ENCODE measurements at regions not wholly inside any gene's neighbourhood (a gene's known extent, or its start where the extent isn't known, plus 50 kb on each side); places are given as distances from the start of the nearest gene placed in this dataset.
"Not testable (repeated sequence)": the region's sequence is repeated elsewhere in the genome, so short reads cannot be mapped to it uniquely, and the experiment has no call there.

DNA sequence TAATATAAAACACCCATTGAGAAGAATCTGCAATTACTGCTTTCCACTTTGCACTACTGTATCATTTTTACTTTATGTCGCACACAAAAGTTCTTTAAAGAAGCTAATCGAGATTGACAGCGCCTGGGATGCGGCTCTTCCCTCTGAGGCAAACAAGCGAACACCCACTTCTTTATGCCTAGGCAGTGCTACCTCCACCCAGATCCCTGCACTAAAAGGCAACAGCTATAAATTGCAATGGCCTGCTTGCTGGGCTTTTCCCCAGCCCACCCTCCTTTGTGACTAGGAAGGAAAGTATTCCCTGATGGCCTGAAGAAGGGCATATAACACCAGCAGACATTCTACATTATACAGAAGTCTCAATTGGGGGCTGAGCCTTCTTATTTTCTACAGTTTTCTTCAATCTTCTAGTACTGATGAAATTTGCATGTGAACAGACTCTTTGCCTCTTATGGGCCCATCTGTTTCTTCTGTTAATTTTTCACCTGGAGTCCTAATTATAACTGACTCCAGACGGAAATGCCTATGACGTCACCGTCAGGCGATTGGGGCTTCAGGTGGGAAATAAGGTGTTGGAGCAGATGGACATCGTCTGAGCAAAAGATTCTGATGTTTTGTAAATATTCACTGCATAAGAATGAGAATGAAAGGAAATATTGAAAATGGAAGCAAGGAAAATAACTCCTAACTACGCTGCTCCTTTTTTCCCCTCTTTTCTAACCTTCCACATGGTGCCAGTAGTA is 138.9 kb upstream of the DCC start:
- in situ Hi-C loops (cut with HindIII; ENCODE audit: low pct_ligation_motif_present, low pct_unique_long_range_greater_than_20kb, low sequenced_read_pairs): no loop called here
- no peak for DNase-seq

DNA sequence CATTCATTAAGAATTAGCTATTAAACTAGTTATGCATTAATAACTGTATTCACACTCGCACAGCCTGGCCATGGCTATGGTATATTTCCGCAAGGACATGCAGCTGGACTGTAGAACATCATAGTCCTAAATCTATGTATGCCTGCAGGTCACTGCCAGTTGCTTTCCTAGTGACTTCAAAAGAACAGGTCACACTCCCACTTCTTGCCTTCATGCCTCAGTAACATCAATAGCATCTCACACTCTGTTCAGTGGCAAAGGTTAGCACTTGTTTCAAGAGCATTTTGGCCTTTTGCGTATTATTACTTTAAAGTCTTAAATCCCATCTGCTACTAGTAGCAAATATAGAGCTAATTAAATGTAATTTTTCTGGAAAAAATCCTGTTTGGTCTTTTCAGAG is 131.4 kb upstream of the DCC start:
- DNase-seq: no peak
- in situ Hi-C loops (cut with HindIII; ENCODE audit: low pct_ligation_motif_present, low pct_unique_long_range_greater_than_20kb, low sequenced_read_pairs): no loop called here

DNA sequence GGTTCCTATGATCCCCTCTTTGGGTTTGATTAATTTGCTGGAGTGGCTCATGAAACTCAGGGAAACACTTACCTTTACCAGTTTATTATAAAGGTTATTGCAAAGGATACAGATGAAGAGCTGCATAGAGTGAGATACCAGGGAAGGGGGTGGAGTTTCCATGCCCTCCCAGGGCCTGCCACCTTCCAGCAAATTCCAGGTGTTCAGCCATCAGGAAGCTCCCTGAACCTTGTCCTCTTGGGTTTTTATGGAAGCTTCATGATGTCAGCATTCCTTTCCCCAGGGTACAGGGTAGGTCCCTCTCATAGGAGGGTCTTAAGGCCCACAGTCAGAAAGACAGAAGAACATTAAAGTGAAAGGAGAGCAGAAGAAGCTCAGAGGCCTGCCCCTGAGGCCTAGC is 123.9 kb upstream of the DCC start:
- in situ Hi-C loops (cut with HindIII; ENCODE audit: low pct_ligation_motif_present, low pct_unique_long_range_greater_than_20kb, low sequenced_read_pairs): no loop called here
- no peak for DNase-seq

DNA sequence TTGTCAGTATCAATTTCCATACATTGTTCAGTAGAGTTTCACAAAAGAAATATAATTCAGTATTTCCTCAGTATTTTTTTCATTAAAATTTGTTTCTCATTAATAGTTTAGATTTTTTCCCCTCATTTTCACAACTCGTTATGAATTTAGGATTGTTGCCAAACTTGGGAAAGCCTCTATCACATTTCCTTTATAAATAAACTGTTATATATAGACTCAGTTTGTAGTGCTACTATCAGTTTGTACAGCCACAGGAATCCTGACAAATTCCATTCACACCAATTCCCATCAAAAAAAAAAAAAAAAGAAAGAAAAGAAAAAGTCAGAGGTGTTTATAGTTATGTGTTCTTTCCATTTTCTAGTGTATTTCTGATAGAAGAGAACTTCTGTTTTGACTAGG is 123.3 kb upstream of the DCC start:
- DNase-seq: no peak
- in situ Hi-C loops (cut with HindIII; ENCODE audit: low pct_ligation_motif_present, low pct_unique_long_range_greater_than_20kb, low sequenced_read_pairs): no loop called here

DNA sequence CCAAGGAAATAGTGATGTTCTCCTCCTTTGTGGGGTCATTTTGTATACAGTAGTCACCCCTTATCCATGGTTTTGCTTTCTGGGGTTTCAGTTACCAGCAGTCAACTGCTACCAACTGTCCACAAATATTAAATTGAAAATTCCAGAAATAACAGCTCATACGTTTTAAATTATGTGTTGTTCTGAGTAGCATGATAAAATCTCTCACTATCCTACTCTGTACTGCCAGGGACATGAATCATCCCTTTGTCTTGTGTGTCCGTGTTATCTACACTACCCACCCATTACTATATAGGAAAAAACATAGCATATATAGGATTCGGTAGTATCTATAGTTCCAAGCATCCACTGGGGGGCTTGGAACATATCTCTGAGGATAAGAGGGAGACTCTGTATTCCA is 120.9 kb upstream of the DCC start:
- in situ Hi-C loops (cut with HindIII; ENCODE audit: low pct_ligation_motif_present, low pct_unique_long_range_greater_than_20kb, low sequenced_read_pairs): no loop called here

DNA sequence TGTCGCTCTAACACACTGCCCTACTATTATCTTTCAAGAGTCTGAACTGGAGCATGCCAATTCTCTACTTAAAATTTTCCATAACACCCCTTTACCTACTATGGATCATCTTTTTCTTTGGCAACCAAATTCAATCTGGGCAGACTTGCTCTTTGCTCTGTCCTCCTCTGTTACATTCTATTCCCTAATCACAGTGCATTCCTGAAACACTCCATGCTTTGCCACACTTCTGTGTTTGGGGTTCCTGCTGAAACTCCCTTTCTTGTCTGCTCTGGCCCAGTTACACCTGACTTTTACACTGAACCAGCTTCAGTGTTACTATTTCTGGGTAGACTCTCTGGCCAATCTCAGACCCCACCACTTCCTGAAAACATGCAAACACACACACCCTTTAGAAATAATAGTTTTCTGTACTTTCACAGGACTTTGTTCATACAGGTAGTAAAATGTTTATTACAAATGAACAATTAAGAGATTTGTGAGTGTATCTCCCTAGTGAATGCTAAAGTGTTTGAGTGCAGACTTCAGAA is 119.9 kb upstream of the DCC start:
- in situ Hi-C loops (cut with HindIII; ENCODE audit: low pct_ligation_motif_present, low pct_unique_long_range_greater_than_20kb, low sequenced_read_pairs): no loop called here
- DNase-seq: no peak

More for the DNA sequence above, 120.9 kb upstream of the DCC start:
- DNase-seq: no peak

DNA sequence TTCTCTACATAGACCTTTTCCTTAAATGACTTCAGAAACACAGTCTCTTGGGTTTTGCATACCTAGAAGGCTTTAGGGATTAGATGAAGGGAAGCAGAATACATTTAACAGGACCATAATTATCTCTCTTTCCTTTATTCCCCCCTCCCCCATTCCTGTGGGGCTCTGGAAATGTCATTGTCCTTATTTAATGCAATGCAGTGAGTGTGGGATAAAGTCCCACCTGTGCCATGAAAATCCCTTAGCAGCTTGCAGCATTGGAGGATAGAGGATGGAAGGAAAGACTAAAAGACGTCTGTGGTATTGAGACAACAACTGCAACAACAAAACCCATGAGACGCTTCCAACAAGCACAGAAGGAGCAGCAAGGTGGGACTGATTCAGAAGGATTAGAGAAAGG is 117.8 kb upstream of the DCC start:
- no peak for DNase-seq
- in situ Hi-C loops (cut with HindIII; ENCODE audit: low pct_ligation_motif_present, low pct_unique_long_range_greater_than_20kb, low sequenced_read_pairs): no loop called here

DNA sequence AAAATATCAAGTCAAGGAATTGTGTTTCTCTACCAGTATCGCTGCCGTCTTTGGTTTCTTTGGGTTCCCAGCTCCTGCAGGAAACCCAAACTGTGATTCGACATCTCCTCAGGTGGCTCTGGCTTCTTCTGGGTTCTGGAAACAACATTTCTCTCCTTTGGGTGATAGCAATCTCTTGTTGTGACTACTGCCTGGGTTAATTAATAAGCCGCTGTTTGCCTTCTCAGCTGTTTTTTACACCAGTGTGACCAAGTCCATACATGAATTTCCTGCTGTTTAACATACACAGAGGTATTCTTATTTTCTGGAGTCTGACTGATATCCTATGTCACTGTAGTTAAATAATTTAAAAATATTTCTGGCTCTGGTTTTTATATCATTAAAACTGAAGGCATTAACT is 112.5 kb upstream of the DCC start:
- DNase-seq: no peak
- in situ Hi-C loops (cut with HindIII; ENCODE audit: low pct_ligation_motif_present, low pct_unique_long_range_greater_than_20kb, low sequenced_read_pairs): no loop called here

DNA sequence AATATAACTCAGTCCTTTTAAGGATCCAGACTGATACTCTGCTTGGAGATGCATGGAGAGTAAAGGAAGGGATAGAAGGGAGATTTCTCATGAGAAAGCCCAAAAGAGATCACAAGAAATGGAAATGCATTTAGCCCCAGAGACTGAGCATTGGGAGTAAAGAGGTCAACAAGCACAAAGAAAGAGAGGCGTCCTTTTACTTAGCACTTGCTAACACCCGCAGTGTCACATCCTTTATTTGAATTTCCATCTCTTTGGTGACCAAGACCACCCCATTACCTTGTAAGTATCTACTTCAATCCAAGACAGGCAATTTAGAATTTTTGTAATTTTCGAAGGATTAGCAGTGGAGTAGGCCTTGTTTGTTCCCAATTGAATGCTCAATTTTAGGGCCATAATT is 111.8 kb upstream of the DCC start:
- DNase-seq: no peak
- in situ Hi-C loops (cut with HindIII; ENCODE audit: low pct_ligation_motif_present, low pct_unique_long_range_greater_than_20kb, low sequenced_read_pairs): no loop called here

DNA sequence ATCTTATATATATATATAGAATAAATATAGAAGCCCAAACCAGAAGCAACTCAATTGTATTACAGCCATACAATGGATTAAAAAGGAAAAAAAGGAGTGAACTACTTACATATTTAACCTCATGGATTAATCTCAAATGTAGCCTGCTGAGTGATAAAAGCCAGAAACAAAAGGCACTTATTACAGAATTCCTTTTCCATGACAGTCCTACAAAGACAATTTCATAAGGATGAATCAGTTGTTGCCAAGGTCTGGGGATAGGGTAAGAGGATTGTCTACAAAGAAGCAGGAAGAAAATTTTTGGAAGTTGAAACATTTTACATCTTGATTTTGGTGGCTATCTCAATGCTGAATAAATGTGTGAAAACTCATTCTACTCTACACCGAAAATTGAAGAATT is 103.9 kb upstream of the DCC start:
- no peak for DNase-seq
- in situ Hi-C loops (cut with HindIII; ENCODE audit: low pct_ligation_motif_present, low pct_unique_long_range_greater_than_20kb, low sequenced_read_pairs): no loop called here

DNA sequence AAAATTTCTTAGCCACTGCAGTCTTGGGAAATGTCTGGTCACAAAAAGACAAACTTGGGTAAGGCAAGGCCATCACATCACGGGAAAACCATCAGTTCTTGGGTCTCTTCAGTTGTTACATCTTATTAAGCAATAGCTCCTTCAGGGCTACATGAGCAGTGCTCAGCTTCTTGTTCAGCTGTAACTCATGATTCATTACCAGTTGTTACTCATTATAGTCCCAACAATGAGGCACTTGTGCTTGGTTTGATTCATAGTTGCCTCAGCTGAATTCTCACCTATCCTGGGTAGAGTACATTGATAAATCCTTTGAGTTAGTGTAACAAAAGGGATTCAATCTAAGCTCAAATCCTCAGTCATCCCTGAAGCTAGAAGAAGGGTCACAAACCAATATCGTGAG is 102.4 kb upstream of the DCC start:
- in situ Hi-C loops (cut with HindIII; ENCODE audit: low pct_ligation_motif_present, low pct_unique_long_range_greater_than_20kb, low sequenced_read_pairs): no loop called here
- no peak for DNase-seq

DNA sequence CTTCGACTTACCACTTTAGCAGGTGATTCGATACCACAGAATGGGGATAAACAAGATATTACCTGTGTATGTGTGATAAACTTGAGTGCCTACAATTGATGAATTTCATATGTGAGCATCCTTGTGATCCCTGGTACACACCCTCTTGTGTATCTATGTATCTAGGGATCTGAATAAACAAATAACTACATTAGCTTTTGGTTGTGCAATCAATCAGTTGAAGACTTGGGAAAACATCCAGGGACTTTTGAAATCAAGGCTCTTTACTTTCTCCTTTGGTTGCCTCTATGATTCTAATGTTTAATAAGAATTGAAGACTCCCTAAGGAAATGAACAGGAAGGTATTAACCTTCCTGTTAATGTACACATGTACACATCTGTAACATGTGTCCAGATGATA is 97.3 kb upstream of the DCC start:
- no peak for DNase-seq
- in situ Hi-C loops (cut with HindIII; ENCODE audit: low pct_ligation_motif_present, low pct_unique_long_range_greater_than_20kb, low sequenced_read_pairs): no loop called here

DNA sequence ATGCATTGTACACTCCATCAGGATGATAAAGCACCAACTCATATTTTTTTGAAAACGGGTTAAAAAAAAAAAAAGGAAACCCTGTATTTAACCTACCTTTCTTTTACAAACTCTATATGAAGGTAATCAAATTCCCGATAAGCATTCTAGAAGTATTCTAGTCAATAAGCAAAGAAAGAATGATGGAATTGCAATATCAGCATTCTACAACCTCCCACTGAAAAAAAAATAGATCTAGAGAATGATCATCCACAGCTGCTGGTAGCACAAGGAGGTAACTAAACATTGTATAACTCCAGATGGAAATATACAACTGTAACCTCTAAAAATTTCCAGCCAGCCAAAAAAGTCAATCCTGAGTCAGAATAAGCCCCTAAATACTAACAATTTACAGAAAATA is 95.3 kb upstream of the DCC start:
- in situ Hi-C loops (cut with HindIII; ENCODE audit: low pct_ligation_motif_present, low pct_unique_long_range_greater_than_20kb, low sequenced_read_pairs): no loop called here

DNA sequence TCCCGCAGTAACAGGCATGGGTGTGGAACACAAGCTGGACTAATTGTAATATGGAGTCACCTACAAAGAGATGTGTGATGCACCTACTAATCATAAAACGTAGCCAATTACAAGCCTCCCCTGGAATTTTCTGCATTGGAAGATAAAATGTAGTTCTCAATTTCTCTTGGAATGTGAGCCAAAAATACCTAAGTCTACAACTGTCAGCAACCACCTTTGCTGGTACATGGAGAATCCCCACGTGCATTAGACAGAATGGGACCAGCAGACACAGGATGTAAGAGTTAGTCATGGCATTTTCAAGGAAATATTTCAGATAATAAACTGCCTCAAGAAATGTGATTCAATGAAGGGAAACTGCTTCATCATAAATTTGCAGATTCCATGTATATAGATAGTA is 85.6 kb upstream of the DCC start:
- in situ Hi-C loops (cut with HindIII; ENCODE audit: low pct_ligation_motif_present, low pct_unique_long_range_greater_than_20kb, low sequenced_read_pairs): no loop called here
- DNase-seq: no peak

More for the DNA sequence above, 95.3 kb upstream of the DCC start:
- DNase-seq: no peak

DNA sequence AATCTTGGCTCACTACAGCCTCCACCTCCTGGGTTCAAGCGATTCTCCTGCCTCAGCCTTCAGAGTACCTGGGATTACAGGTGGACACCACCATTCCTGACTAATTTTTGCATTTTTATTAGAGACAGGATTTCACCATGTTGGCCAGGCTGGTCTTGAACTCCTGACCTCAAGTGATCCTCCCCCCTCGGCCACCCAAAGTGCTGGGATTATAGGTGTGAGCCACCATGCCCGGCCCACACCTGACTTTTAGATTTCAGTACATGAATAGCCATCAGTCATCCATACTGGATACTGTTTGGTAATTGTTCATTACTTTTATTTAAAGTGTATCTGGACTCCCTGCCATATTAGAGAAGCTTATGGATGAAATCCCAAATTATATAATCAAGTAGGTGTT is 82.6 kb upstream of the DCC start:
- in situ Hi-C loops (cut with HindIII; ENCODE audit: low pct_ligation_motif_present, low pct_unique_long_range_greater_than_20kb, low sequenced_read_pairs): not testable (repeated sequence)

DNA sequence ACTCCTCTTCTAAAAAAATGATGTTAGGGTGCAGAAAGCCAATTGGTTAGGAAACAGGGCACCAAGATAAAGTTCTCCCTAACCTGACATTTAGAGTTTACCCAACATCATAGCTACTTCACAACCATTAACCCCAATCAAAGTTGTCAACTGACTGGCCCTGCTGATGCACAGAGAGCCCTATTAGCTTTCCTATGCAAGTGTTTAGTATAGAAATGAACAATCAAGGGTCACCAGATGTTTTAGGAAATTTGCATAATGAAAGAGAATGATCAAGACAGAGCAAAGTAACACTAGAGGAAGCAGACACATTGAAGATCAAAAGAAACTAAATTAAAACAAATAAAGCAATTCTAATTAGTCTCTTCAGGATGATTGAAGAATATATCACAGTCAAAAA is 64.2 kb upstream of the DCC start:
- in situ Hi-C loops (cut with HindIII; ENCODE audit: low pct_ligation_motif_present, low pct_unique_long_range_greater_than_20kb, low sequenced_read_pairs): no loop called here
- DNase-seq: no peak

More for the DNA sequence above, 82.6 kb upstream of the DCC start:
- not testable (repeated sequence) for DNase-seq

DNA sequence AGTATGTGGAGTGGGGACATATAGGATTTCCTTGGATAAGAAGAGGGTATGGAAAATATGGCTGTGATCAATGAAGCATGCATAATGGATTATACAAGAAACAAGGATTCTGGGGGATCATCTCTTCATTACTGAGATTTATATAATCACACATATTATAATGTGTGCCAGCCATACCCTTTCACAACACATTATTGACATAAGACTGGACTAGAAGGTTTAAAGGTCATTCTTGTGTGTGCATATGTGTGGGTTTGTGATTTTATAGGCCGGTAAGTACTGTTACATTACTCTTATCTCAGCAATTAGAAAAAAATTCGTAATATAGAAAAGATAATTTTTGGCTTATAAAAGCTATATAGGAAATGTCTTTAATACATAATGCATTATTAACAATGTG is 62.2 kb upstream of the DCC start:
- in situ Hi-C loops (cut with HindIII; ENCODE audit: low pct_ligation_motif_present, low pct_unique_long_range_greater_than_20kb, low sequenced_read_pairs): no loop called here
- DNase-seq: no peak

DNA sequence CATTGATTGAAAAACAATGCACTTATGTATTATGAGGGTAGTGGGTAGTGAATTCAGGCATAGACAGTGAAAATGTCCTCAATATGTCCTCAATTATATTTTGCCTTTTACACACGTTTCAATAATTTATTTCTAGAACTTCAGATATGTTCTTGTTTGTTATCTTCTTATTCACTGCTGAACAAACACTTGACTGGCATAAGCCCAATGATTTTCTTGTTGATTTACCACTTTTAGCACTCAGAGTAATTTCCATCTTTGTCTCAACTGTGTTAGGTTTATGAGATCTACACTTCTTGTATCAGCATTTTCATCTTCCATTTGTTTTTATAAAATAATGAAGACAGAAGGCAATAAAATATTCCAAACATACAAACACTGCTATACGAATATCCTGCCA is 61.8 kb upstream of the DCC start:
- DNase-seq: no peak
- in situ Hi-C loops (cut with HindIII; ENCODE audit: low pct_ligation_motif_present, low pct_unique_long_range_greater_than_20kb, low sequenced_read_pairs): no loop called here

DNA sequence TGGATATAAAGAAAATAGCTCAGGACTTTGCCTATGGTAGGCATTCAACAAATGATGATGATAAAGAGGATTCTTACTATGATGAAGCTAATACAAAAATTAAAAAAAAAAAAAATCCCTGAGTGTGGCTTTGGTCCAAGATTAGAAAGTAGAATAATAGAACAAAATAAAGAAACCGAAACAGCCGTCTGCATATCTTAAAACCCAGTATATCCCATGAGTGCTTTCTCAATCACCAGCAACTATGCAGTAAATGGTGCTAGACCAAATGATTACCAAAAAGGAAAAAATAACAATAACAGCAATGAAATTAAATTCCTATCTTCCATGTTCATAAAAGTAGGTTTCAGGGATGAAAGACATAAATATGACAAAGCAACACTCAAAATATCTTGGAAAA is 59.3 kb upstream of the DCC start:
- DNase-seq: no peak
- in situ Hi-C loops (cut with HindIII; ENCODE audit: low pct_ligation_motif_present, low pct_unique_long_range_greater_than_20kb, low sequenced_read_pairs): no loop called here

DNA sequence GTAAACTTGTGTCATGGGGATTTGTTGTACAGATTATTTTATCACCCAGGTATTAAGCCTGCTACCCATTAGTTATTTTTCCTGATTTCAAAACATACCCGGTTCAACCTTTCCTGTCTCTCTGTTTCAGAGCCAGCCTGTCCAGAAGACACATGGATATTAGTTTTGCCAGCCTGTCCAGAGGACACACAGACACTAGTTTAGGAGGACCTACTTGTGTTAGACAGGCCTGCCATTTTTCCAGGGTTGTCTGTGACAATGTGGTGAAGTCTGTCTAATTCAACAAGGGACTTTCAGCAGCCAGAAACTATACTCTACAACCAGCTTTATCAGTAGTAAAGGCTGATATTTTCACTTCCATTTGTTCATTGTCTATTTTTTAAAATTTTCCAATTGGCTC is 56.1 kb upstream of the DCC start:
- in situ Hi-C loops (cut with HindIII; ENCODE audit: low pct_ligation_motif_present, low pct_unique_long_range_greater_than_20kb, low sequenced_read_pairs): no loop called here
- DNase-seq: no peak

DNA sequence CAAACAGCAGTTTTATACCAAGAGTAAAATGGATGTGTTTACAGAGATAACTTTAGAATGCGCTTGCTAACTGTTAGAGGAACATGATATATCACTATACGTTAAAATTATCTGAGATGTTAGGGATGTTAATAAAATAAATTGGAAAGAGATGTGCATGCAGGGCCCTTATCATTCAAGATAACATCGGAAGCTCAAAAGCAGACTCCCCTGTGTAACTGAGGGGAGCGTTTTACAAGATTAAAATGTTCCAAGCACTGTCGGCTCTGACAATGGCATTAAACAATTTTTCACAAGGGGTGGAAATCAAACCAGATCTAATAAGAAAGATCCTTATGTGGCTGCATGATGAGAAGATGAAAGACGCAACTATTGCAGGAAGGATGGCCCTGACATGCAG is 53.3 kb upstream of the DCC start:
- in situ Hi-C loops (cut with HindIII; ENCODE audit: low pct_ligation_motif_present, low pct_unique_long_range_greater_than_20kb, low sequenced_read_pairs): no loop called here
- DNase-seq: no peak

Measured in ACHN (cell line).